ENCODE measurements at regions not wholly inside any gene's neighbourhood (a gene's known extent, or its start where the extent isn't known, plus 50 kb on each side); places are given as distances from the start of the nearest gene placed in this dataset.

DNA sequence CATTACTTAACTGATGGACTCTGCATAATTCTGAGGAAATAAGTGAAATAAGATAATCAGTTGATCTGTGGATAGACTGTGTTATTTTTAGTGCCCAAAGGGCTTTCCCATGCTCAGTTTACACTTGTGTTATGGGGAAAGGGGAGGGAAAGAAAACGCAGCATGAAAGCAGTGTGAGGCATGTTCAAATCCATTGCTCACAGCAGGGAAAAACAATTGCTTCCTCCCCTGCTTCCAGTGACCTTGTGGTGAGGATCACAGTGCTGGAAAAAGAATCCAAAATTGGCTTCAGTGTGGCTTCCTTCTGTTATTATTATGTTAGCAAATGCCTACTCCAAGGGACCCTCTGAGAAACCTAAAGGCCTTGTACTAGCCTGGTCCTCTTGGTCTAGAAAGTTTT is 285.1 kb upstream of the CDIN1 start:
- TF ChIP-seq, protein P1, sequence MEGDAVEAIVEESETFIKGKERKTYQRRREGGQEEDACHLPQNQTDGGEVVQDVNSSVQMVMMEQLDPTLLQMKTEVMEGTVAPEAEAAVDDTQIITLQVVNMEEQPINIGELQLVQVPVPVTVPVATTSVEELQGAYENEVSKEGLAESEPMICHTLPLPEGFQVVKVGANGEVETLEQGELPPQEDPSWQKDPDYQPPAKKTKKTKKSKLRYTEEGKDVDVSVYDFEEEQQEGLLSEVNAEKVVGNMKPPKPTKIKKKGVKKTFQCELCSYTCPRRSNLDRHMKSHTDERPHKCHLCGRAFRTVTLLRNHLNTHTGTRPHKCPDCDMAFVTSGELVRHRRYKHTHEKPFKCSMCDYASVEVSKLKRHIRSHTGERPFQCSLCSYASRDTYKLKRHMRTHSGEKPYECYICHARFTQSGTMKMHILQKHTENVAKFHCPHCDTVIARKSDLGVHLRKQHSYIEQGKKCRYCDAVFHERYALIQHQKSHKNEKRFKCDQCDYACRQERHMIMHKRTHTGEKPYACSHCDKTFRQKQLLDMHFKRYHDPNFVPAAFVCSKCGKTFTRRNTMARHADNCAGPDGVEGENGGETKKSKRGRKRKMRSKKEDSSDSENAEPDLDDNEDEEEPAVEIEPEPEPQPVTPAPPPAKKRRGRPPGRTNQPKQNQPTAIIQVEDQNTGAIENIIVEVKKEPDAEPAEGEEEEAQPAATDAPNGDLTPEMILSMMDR (IDR thresholded peaks at IDR 0.05): no peak
- TF ChIP-seq EZH2 (IDR thresholded peaks at IDR 0.05; ENCODE audit: borderline replicate concordance, insufficient read depth, low read depth, low read length, poor library complexity, severe bottlenecking): no peak
- Histone ChIP-seq H3K4me1 (ENCODE audit: control insufficient read depth in 2 of 2, insufficient read depth in 2 of 2, low read length in 2 of 2) (no peaks in the 10 kb centered on the region), H3K36me3 (replicated peaks in 1 of 2; ENCODE audit: control extremely low read depth in 1 of 2, control insufficient read depth in 1 of 2, extremely low read depth in 1 of 2, insufficient read depth in 2 of 2, low read length in 1 of 2) (no peaks in the 10 kb centered on the region), H3K9me3 (ENCODE audit: control extremely low read depth in 1 of 3, control insufficient read depth in 2 of 3, insufficient read depth in 1 of 3, low read length in 2 of 3) (no peaks in the 10 kb centered on the region), H3K27ac (ENCODE audit: low read length in 2 of 2) (no peak overlapping the region), H4K20me1 (ENCODE audit: control insufficient read depth, insufficient read depth, low read length, poor library complexity, severe bottlenecking) (no peaks in the 10 kb centered on the region), H2AFZ (ENCODE audit: insufficient read depth, low read depth, low read length, poor library complexity, severe bottlenecking) (no peak overlapping the region), H3K79me2 (ENCODE audit: control insufficient read depth, insufficient read depth, low read length) (no peaks in the 10 kb centered on the region), H3K27me3 (replicated peaks in 1 of 4; ENCODE audit: control extremely low read depth in 1 of 4, control insufficient read depth in 3 of 4, insufficient read depth in 4 of 4, low read length in 3 of 4) (no peaks in the 10 kb centered on the region), H3K4me2 (replicated peaks; ENCODE audit: low read depth, low read length, poor library complexity, severe bottlenecking) (no peak overlapping the region), H3K9ac (ENCODE audit: low read length) (no peak overlapping the region), H3K4me3 (ENCODE audit: control extremely low read depth in 1 of 5, extremely low read depth in 1 of 5, insufficient read depth in 1 of 5, low read depth in 2 of 5, low read length in 4 of 5) (no peak overlapping the region)
- CTCF ChIA-PET: no interaction called here
- POLR2A ChIA-PET: no interaction called here
- no peak for DNase-seq
- H3K27ac Mint-ChIP-seq: no peak overlapping the region
- intact Hi-C loops (cut with micrococcal nuclease): no loop called here
- WGBS (ENCODE audit: insufficient coverage): no CpG with 5 or more reads among the region's 1 CpG
- no peaks in the 10 kb centered on the region for H3K27me3 Mint-ChIP-seq
- H3K4me3 Mint-ChIP-seq: no peak overlapping the region
- peaks cover 2% of the 10 kb centered on the region for H3K9me3 Mint-ChIP-seq (ENCODE audit: insufficient read depth)
- ATAC-seq (ENCODE audit: low read depth): no peak
- no peaks in the 10 kb centered on the region for H3K4me1 Mint-ChIP-seq

DNA sequence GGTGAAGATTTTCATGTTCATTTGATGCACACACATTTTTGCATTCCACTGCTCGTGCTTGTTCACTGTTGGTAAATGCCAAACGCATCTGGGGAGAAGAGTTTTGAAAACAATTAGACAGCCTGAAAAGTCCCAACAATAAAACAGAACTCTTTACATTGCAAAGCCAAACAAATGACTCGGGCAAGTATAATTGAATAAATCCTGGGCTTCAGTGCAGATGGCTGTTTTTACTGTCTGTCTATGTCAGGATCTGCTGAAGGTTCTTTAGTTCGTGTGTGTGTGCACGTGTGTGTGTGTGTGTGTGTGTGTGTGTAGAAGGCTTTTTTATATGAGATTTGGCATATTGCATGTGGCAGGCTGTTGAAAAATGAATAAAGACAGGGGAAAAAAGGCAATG is 277.5 kb upstream of the CDIN1 start:
- Histone ChIP-seq H3K27ac (ENCODE audit: low read length in 2 of 2) (no peak overlapping the region), H2AFZ (ENCODE audit: insufficient read depth, low read depth, low read length, poor library complexity, severe bottlenecking) (no peak overlapping the region), H3K4me1 (ENCODE audit: control insufficient read depth in 2 of 2, insufficient read depth in 2 of 2, low read length in 2 of 2) (no peaks in the 10 kb centered on the region), H3K27me3 (replicated peaks in 1 of 4; ENCODE audit: control extremely low read depth in 1 of 4, control insufficient read depth in 3 of 4, insufficient read depth in 4 of 4, low read length in 3 of 4) (no peaks in the 10 kb centered on the region), H3K79me2 (ENCODE audit: control insufficient read depth, insufficient read depth, low read length) (no peaks in the 10 kb centered on the region), H3K4me3 (ENCODE audit: control extremely low read depth in 1 of 5, extremely low read depth in 1 of 5, insufficient read depth in 1 of 5, low read depth in 2 of 5, low read length in 4 of 5) (no peak overlapping the region), H3K9me3 (ENCODE audit: control extremely low read depth in 1 of 3, control insufficient read depth in 2 of 3, insufficient read depth in 1 of 3, low read length in 2 of 3) (no peaks in the 10 kb centered on the region), H4K20me1 (ENCODE audit: control insufficient read depth, insufficient read depth, low read length, poor library complexity, severe bottlenecking) (no peaks in the 10 kb centered on the region), H3K9ac (ENCODE audit: low read length) (no peak overlapping the region), H3K4me2 (replicated peaks; ENCODE audit: low read depth, low read length, poor library complexity, severe bottlenecking) (no peak overlapping the region), H3K36me3 (replicated peaks in 1 of 2; ENCODE audit: control extremely low read depth in 1 of 2, control insufficient read depth in 1 of 2, extremely low read depth in 1 of 2, insufficient read depth in 2 of 2, low read length in 1 of 2) (no peaks in the 10 kb centered on the region)
- intact Hi-C loops (cut with micrococcal nuclease): no loop called here
- H3K27ac Mint-ChIP-seq: no peak overlapping the region
- ATAC-seq (ENCODE audit: low read depth) (no peak), DNase-seq (no peak)
- POLR2A ChIA-PET: no interaction called here
- 94% methylated on average over 2 of the region's 5 CpGs for WGBS (ENCODE audit: insufficient coverage)
- no peaks in the 10 kb centered on the region for H3K9me3 Mint-ChIP-seq (ENCODE audit: insufficient read depth)
- no peaks in the 10 kb centered on the region for H3K4me1 Mint-ChIP-seq
- CTCF ChIA-PET: no interaction called here
- no peak for TF ChIP-seq EZH2 (IDR thresholded peaks at IDR 0.05; ENCODE audit: borderline replicate concordance, insufficient read depth, low read depth, low read length, poor library complexity, severe bottlenecking)
- TF ChIP-seq, protein P1 (IDR thresholded peaks at IDR 0.05): no peak
- no peak overlapping the region for H3K4me3 Mint-ChIP-seq
- no peaks in the 10 kb centered on the region for H3K27me3 Mint-ChIP-seq
